PC-9 (cell line): ENCODE measurements at regions not wholly inside any gene's neighbourhood (a gene's known extent, or its start where the extent isn't known, plus 50 kb on each side); places are given as distances from the start of the nearest gene placed in this dataset.

Source experiments
- CTCF ChIP-seq: fragments of 200-600 bp; sonication (generic); conservative IDR thresholded peaks from 2 replicates; pipeline ENCODE4 v1.6.1; 2017; ENCODE audit warnings: mixed run types, antibody characterized with exemption, mild to moderate bottlenecking, moderate library complexity
- EZH2 ChIP-seq: fragments of 200-600 bp; sonication (generic); IDR thresholded peaks from 2 replicates; pipeline ENCODE4 v1.8.0; 2017; ENCODE audit warnings: antibody characterized with exemption, low read depth

- no peak for TF ChIP-seq CTCF
- TF ChIP-seq EZH2, result no peak
Observed at GRCh38 chr17:14508156-14508555, 207.3 kb downstream of the HS3ST3B1 start.
